K562 (cell line): ENCODE measurements at regions not wholly inside any gene's neighbourhood (a gene's known extent, or its start where the extent isn't known, plus 50 kb on each side); places are given as distances from the start of the nearest gene placed in this dataset.

ENCODE experiments used
- ATAC-seq: fragments of 200-7000 bp; cut with Tn5 transposase; 3 replicates; pipeline ENCODE4 v1.9.1; 2020; ENCODE audit warnings: moderate library complexity
- BruUV-seq: library from RNA; stranded (reverse); fragments of 400-500 nt; replicated peaks from 2 replicates; lab custom pipeline; 2021; lab: Mats Ljungman, UMichigan
- CTCF ChIA-PET: fragments of 300-600 bp; formaldehyde crosslinking; extraction: SDS; loops from one replicate; lab custom pipeline; 2021; ENCODE audit warnings: low intra/inter-chr PET ratio; lab: Yijun Ruan, JAX
- POLR2A ChIA-PET: fragments of 300-600, 350-650 bp; sonication (Branson Sonifier 250); formaldehyde crosslinking; extraction: SDS; loops from one replicate; lab custom pipeline; 2021; ENCODE audit warnings: antibody characterized with exemption, inconsistent platforms; lab: Yijun Ruan, JAX
- DNase-seq, 4 experiments: peaks; one replicate each; pipeline versions ENCODE4 v3.0.0 to v3.0.0-alpha.2; 2011 to 2018; ENCODE audit warnings: low spot score in 3 of 4, mixed read lengths in 3 of 4; ENCODE audit errors: extremely low read depth in 1 of 4
- FAIRE-seq: peaks from 2 replicates; lab custom pipeline; 2011; peaks lifted over from hg19 to GRCh38; lab: Jason Lieb, UNC
- H2AFZ ChIP-seq: 2 replicates; pipeline ENCODE4 v1.6.0; 2011; ENCODE audit warnings: low read depth, low read length, control low read depth, inconsistent platforms
- H3K27ac ChIP-seq: fragments of 200-600 bp; 3 replicates; pipeline ENCODE4 v1.8.0; 2011; ENCODE audit warnings: low read depth, mild to moderate bottlenecking, control low read depth, inconsistent platforms, low read length, moderate library complexity, mixed read lengths; ENCODE audit errors: extremely low read depth
- H3K27me3 ChIP-seq, 2 experiments: fragments of 300-600 bp in 1 of 2; 2 replicates in 1 of 2; 3 replicates in 1 of 2; pipeline versions ENCODE4 v1.6.0 to v1.8.0; 2011; ENCODE audit warnings: inconsistent platforms in 2 of 2, low read length in 2 of 2, mild to moderate bottlenecking in 1 of 2, mixed read lengths in 1 of 2, moderate library complexity in 1 of 2; ENCODE audit not compliant: control insufficient read depth in 2 of 2, insufficient read depth in 2 of 2
- H3K36me3 ChIP-seq: fragments of 300-600 bp; 3 replicates; pipeline ENCODE4 v1.8.0; 2011; ENCODE audit warnings: mild to moderate bottlenecking, low read length, inconsistent platforms; ENCODE audit not compliant: control insufficient read depth, insufficient read depth
- H3K4me1 ChIP-seq, 2 experiments: fragments of 200-600 bp in 1 of 2; replicated peaks in 1 of 2; 2 replicates in 1 of 2; 3 replicates in 1 of 2; pipeline versions ENCODE4 v1.5.1 to v1.8.0; 2011; ENCODE audit warnings: inconsistent platforms in 2 of 2, low read length in 2 of 2, mild to moderate bottlenecking in 1 of 2, mixed read lengths in 1 of 2, moderate library complexity in 1 of 2; ENCODE audit not compliant: control insufficient read depth in 2 of 2, insufficient read depth in 2 of 2
- H3K4me2 ChIP-seq: 2 replicates; pipeline ENCODE4 v1.6.1; 2011; ENCODE audit warnings: low read length, control low read depth, inconsistent platforms, mixed read lengths; ENCODE audit not compliant: insufficient read depth
- H3K4me3 ChIP-seq: fragments of 200-600 bp; sonication (generic), shearing (Covaris generic); 2 replicates; pipeline ENCODE4 v1.5.1; 2016; ENCODE audit warnings: control low read depth, inconsistent platforms
- H3K79me2 ChIP-seq: fragments of 200-600 bp; 3 replicates; pipeline ENCODE4 v1.8.0; 2011; ENCODE audit warnings: low read length, inconsistent platforms; ENCODE audit not compliant: control insufficient read depth, insufficient read depth
- H3K9ac ChIP-seq, 2 experiments: 2 replicates each; pipeline versions ENCODE4 v1.6.0 to v1.6.1; 2011; ENCODE audit warnings: low read depth in 2 of 2, low read length in 2 of 2, control low read depth in 1 of 2, inconsistent platforms in 1 of 2, mild to moderate bottlenecking in 1 of 2, mixed read lengths in 1 of 2; ENCODE audit not compliant: insufficient read depth in 1 of 2
- H3K9me1 ChIP-seq: one replicate; pipeline ENCODE4 v1.6.0; 2011; ENCODE audit warnings: inconsistent platforms, mild to moderate bottlenecking, low read length, moderate library complexity; ENCODE audit not compliant: control insufficient read depth, insufficient read depth
- H3K9me3 ChIP-seq: replicated peaks from 2 replicates; pipeline ENCODE4 v1.5.1; 2011; ENCODE audit warnings: low read depth, low read length, inconsistent platforms; ENCODE audit not compliant: control insufficient read depth, insufficient read depth
- H4K20me1 ChIP-seq: replicated peaks from 2 replicates; pipeline ENCODE4 v1.6.1; 2011; ENCODE audit warnings: low read length, inconsistent platforms, mixed read lengths; ENCODE audit not compliant: control insufficient read depth, insufficient read depth
- CHD4 ChIP-seq: fragments of 200-600 bp; sonication (generic); IDR thresholded peaks from 3 replicates; pipeline ENCODE4 v1.6.1; 2012; ENCODE audit warnings: low read depth, mild to moderate bottlenecking, mixed read lengths, low read length, inconsistent platforms; ENCODE audit not compliant: insufficient read depth, insufficient replicate concordance, poor library complexity, severe bottlenecking
- JUNB ChIP-seq: fragments of 450-650 bp; formaldehyde crosslinking; conservative IDR thresholded peaks from 2 replicates; pipeline ENCODE4 v1.4.0; 2020; ENCODE audit warnings: mild to moderate bottlenecking
- MCM7 ChIP-seq, 2 experiments: fragments of 450-650 bp; IDR thresholded peaks; 2 replicates each; pipeline ENCODE4 v1.6.1; 2016 to 2018
- PHF20 ChIP-seq: fragments of 450-650 bp; IDR thresholded peaks from 2 replicates; pipeline ENCODE4 v1.6.1; 2018; ENCODE audit not compliant: partially characterized antibody
- ZNF589 ChIP-seq: fragments of 200-800 bp; sonication (Bioruptor generic); IDR thresholded peaks from 2 replicates; pipeline ENCODE4 v1.6.1; 2016; ENCODE audit warnings: low read depth, missing genetic modification characterization, missing compliant biosample characterization
- ZSCAN32 ChIP-seq: fragments of 450-650 bp; formaldehyde crosslinking; IDR thresholded peaks from 2 replicates; pipeline ENCODE4 v1.4.0; 2020; ENCODE audit warnings: mild to moderate bottlenecking, moderate library complexity
- WGBS: fragments of 100-300 bp; shearing (Covaris generic); methylation state at CpG from one replicate; pipeline ENCODE4 v1.1.6; 2016; ENCODE audit warnings: low coverage, mixed read lengths; ENCODE audit not compliant: insufficient coverage; ENCODE audit errors: missing lambda C conversion rate; 5-methylcytosine and 5-hydroxymethylcytosine counted together
- in situ Hi-C: fragments of 300-500 bp; cut with MboI; formaldehyde crosslinking; loops from 4 replicates; pipeline ENCODE4 v1.15.0; 2018; ENCODE audit warnings: inconsistent platforms, mixed read lengths
- intact Hi-C: fragments of 100-400 bp; cut with micrococcal nuclease; formaldehyde crosslinking; loops from 2 replicates; pipeline ENCODE4 v1.14.2; 2022
- TF ChIP-seq, protein P1 (sequence below): fragments of 250-450 bp; sonication (Bioruptor Pico); IDR thresholded peaks from 2 replicates; pipeline ENCODE4 v1.4.0; 2020

DNA sequence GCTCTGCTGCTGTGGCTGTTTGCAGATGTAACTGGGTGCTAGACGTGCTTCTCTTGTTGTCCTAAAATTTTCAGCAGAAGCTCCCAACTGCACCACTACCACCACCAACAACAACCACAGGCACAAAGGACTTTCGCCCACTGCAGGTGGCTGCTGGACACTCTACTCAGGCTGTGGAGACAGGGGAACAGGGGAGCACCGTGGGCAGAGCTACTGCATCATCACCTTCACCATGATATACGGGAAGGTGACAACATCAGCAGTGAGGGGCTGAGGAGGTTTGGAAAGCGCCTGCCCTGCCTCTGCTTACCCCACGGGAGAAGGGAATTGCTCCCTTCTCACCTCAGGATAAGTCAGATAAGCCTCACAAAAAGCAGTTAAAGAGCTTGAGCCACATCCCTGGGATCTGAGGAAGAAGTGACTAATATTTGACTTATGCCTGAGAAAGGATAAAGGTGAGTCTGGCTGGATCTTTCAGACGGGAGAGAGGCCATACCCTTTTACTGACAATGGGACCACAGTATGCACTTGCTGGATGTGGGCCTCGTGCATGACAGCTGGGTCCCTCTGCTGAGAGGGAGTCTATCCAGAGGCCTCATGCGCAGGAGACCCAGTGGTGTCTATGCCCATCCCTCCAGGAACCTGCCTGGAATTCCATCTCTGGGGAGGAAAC, 217.6 kb downstream of the KLF6 start:
- WGBS = 8% methylated on average over 9 of the region's 9 CpGs
- no TSS peak for BruUV-seq
- CTCF ChIA-PET = no interaction called here

DNA sequence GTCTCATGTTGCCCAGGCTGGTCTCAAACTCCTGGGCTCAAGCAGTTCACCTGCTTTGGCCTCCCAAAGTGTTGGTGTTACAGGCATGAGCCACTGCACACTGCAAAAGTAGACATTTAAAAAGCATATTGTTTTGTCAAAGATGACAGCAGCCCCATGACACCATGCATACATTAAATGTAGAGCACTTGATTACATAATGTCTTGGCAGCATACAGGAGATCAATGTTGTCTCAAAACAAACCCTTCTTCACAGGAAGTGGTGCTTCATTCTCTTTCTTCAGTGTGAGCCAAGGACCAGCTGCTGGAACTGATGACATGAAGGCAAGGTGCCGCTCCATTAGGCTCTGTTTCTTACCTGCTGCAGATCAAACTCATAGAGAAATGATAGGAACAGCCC, 218.4 kb downstream of the KLF6 start:
- intact Hi-C loops = no loop called here
- FAIRE-seq (no peak), DNase-seq (no peak), ATAC-seq (no peak)
- Histone ChIP-seq H3K4me1 (peaks cover 0 to 4% of the 10 kb centered on the region in 2 experiments; a peak in 3 of 5 replicates), H3K79me2 (no peaks in the 10 kb centered on the region), H3K36me3 (no peaks in the 10 kb centered on the region), H3K4me2 (no peak overlapping the region), H3K9me1 (no peaks in the 10 kb centered on the region), H3K9ac (no peak overlapping the region), H4K20me1 (0 out of 2 replicates have a peak, but pooled peaks cover 7% of the 10 kb centered on the region), H2AFZ (no peak overlapping the region), H3K9me3 (no peaks in the 10 kb centered on the region), H3K27ac (no peak overlapping the region), H3K27me3 (peaks cover 0 to 19% of the 10 kb centered on the region in 2 experiments; a peak in 3 of 5 replicates), H3K4me3 (no peak overlapping the region)
- CTCF ChIA-PET = no interaction called here
- WGBS = 6% methylated on average over 1 of the region's 1 CpG
- POLR2A ChIA-PET = no interaction called here
- in situ Hi-C loops = no loop called here
- BruUV-seq = no TSS peak
- TF ChIP-seq, protein P1, sequence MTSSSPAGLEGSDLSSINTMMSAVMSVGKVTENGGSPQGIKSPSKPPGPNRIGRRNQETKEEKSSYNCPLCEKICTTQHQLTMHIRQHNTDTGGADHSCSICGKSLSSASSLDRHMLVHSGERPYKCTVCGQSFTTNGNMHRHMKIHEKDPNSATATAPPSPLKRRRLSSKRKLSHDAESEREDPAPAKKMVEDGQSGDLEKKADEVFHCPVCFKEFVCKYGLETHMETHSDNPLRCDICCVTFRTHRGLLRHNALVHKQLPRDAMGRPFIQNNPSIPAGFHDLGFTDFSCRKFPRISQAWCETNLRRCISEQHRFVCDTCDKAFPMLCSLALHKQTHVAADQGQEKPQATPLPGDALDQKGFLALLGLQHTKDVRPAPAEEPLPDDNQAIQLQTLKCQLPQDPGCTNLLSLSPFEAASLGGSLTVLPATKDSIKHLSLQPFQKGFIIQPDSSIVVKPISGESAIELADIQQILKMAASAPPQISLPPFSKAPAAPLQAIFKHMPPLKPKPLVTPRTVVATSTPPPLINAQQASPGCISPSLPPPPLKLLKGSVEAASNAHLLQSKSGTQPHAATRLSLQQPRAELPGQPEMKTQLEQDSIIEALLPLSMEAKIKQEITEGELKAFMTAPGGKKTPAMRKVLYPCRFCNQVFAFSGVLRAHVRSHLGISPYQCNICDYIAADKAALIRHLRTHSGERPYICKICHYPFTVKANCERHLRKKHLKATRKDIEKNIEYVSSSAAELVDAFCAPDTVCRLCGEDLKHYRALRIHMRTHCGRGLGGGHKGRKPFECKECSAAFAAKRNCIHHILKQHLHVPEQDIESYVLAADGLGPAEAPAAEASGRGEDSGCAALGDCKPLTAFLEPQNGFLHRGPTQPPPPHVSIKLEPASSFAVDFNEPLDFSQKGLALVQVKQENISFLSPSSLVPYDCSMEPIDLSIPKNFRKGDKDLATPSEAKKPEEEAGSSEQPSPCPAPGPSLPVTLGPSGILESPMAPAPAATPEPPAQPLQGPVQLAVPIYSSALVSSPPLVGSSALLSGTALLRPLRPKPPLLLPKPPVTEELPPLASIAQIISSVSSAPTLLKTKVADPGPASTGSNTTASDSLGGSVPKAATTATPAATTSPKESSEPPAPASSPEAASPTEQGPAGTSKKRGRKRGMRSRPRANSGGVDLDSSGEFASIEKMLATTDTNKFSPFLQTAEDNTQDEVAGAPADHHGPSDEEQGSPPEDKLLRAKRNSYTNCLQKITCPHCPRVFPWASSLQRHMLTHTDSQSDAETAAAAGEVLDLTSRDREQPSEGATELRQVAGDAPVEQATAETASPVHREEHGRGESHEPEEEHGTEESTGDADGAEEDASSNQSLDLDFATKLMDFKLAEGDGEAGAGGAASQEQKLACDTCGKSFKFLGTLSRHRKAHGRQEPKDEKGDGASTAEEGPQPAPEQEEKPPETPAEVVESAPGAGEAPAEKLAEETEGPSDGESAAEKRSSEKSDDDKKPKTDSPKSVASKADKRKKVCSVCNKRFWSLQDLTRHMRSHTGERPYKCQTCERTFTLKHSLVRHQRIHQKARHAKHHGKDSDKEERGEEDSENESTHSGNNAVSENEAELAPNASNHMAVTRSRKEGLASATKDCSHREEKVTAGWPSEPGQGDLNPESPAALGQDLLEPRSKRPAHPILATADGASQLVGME = no peak
- TF ChIP-seq PHF20 (no peak), JUNB (CRISPR knock-in tag) (no peak)

More for the DNA sequence above, 217.6 kb downstream of the KLF6 start:
- Histone ChIP-seq H3K27me3 (peaks cover 2 to 22% of the 10 kb centered on the region in 2 experiments; a peak in 3 of 5 replicates), H3K79me2 (no peaks in the 10 kb centered on the region), H3K36me3 (no peaks in the 10 kb centered on the region), H3K9ac (no peak overlapping the region), H3K4me1 (peaks cover 0 to 4% of the 10 kb centered on the region in 2 experiments; a peak in 3 of 5 replicates), H3K4me2 (no peak overlapping the region), H2AFZ (no peak overlapping the region), H4K20me1 (0 out of 2 replicates have a peak, but pooled peaks cover 7% of the 10 kb centered on the region), H3K27ac (no peak overlapping the region), H3K9me1 (no peaks in the 10 kb centered on the region), H3K9me3 (no peaks in the 10 kb centered on the region), H3K4me3 (no peak overlapping the region)
- TF ChIP-seq ZNF589 (CRISPR knock-in tag) (no peak), MCM7 (IDR thresholded peaks at IDR 0.05) (no peak), ZSCAN32 (CRISPR knock-in tag) (no peak), CHD4 (no peak)
- POLR2A ChIA-PET = no interaction called here
- ATAC-seq = no peak
- intact Hi-C loops = no loop called here
- DNase-seq = no peak
- FAIRE-seq = no peak
- in situ Hi-C loops = no loop called here
